ENCODE measurements at regions not wholly inside any gene's neighbourhood (a gene's known extent, or its start where the extent isn't known, plus 50 kb on each side); places are given as distances from the start of the nearest gene placed in this dataset.

- H3K36me3 ChIP-seq (replicated peaks; ENCODE audit: insufficient read depth, low read length), result no peaks in the 10 kb centered on the region
- no peak overlapping the region for H3K4me2 ChIP-seq (ENCODE audit: low read depth, low read length)
- no peak overlapping the region for H3K27ac ChIP-seq (ENCODE audit: low read length)
These were observed 55.7 kb upstream of the CTAGE1 start for GRCh38 chr18:22473366-22473765.

GRCh38 chr18:22475426-22476100 lies 57.8 kb upstream of the CTAGE1 start:
- Histone ChIP-seq H3K9me3 (replicated peaks; ENCODE audit: insufficient read depth, low read length) (no peaks in the 10 kb centered on the region), H3F3A (ENCODE audit: insufficient read depth, low read length) (no peaks in the 10 kb centered on the region), H4K20me1 (ENCODE audit: insufficient read depth, low read length) (no peaks in the 10 kb centered on the region), H3K79me2 (ENCODE audit: low read length) (no peaks in the 10 kb centered on the region), H3K4me3 (ENCODE audit: low read length) (no peak overlapping the region), H3K9me2 (replicated peaks; ENCODE audit: insufficient read depth, low read length) (no peaks in the 10 kb centered on the region), H3K9ac (ENCODE audit: low read length) (no peak overlapping the region), H3K27ac (ENCODE audit: low read length) (no peak overlapping the region), H3K36me3 (replicated peaks; ENCODE audit: insufficient read depth, low read length) (no peaks in the 10 kb centered on the region), H3K27me3 (replicated peaks; ENCODE audit: insufficient read depth, low read length) (no peaks in the 10 kb centered on the region), H3K4me2 (ENCODE audit: low read depth, low read length) (no peak overlapping the region), H3K4me1 (ENCODE audit: low read length) (no peaks in the 10 kb centered on the region), H2AFZ (ENCODE audit: low read length) (no peak overlapping the region)
- TF ChIP-seq CTCF (IDR thresholded peaks at IDR 0.05; ENCODE audit: low read length) (no peak), EZH2 (optimal IDR thresholded peaks at IDR 0.05; ENCODE audit: low read depth, low read length) (no peak), EZH2phosphoT487 (IDR thresholded peaks at IDR 0.05; ENCODE audit: low read length) (no peak)
- no peak for DNase-seq

More at GRCh38 chr18:22473366-22473765, 55.7 kb upstream of the CTAGE1 start:
- no peaks in the 10 kb centered on the region for H3K4me1 ChIP-seq (ENCODE audit: low read length)
- no peak overlapping the region for H3K9ac ChIP-seq (ENCODE audit: low read length)
- no peaks in the 10 kb centered on the region for H3K79me2 ChIP-seq (ENCODE audit: low read length)
- no peak overlapping the region for H3K4me3 ChIP-seq (ENCODE audit: low read length)
- no peaks in the 10 kb centered on the region for H3F3A ChIP-seq (ENCODE audit: insufficient read depth, low read length)
- no peak overlapping the region for H2AFZ ChIP-seq (ENCODE audit: low read length)
- TF ChIP-seq CTCF (IDR thresholded peaks at IDR 0.05; ENCODE audit: low read length) (no peak), EZH2phosphoT487 (IDR thresholded peaks at IDR 0.05; ENCODE audit: low read length) (no peak), EZH2 (optimal IDR thresholded peaks at IDR 0.05; ENCODE audit: low read depth, low read length) (no peak)
- H4K20me1 ChIP-seq (ENCODE audit: insufficient read depth, low read length), result no peaks in the 10 kb centered on the region
- no peak for DNase-seq
- H3K27me3 ChIP-seq (replicated peaks; ENCODE audit: insufficient read depth, low read length), result no peaks in the 10 kb centered on the region
- no peaks in the 10 kb centered on the region for H3K9me2 ChIP-seq (replicated peaks; ENCODE audit: insufficient read depth, low read length)
- no peaks in the 10 kb centered on the region for H3K9me3 ChIP-seq (replicated peaks; ENCODE audit: insufficient read depth, low read length)

- Histone ChIP-seq H3K27me3 (replicated peaks; ENCODE audit: insufficient read depth, low read length) (no peaks in the 10 kb centered on the region), H3F3A (ENCODE audit: insufficient read depth, low read length) (no peaks in the 10 kb centered on the region), H2AFZ (ENCODE audit: low read length) (no peak overlapping the region), H3K79me2 (ENCODE audit: low read length) (no peaks in the 10 kb centered on the region), H3K4me2 (ENCODE audit: low read depth, low read length) (no peak overlapping the region), H3K27ac (ENCODE audit: low read length) (no peak overlapping the region), H3K9me2 (replicated peaks; ENCODE audit: insufficient read depth, low read length) (no peaks in the 10 kb centered on the region), H4K20me1 (ENCODE audit: insufficient read depth, low read length) (no peaks in the 10 kb centered on the region), H3K9ac (ENCODE audit: low read length) (no peak overlapping the region), H3K4me3 (ENCODE audit: low read length) (no peak overlapping the region), H3K9me3 (replicated peaks; ENCODE audit: insufficient read depth, low read length) (no peaks in the 10 kb centered on the region), H3K36me3 (replicated peaks; ENCODE audit: insufficient read depth, low read length) (no peaks in the 10 kb centered on the region), H3K4me1 (ENCODE audit: low read length) (no peaks in the 10 kb centered on the region)
- no peak for DNase-seq
- TF ChIP-seq EZH2phosphoT487 (IDR thresholded peaks at IDR 0.05; ENCODE audit: low read length), result no peak
- TF ChIP-seq EZH2 (optimal IDR thresholded peaks at IDR 0.05; ENCODE audit: low read depth, low read length), result no peak
- TF ChIP-seq CTCF (IDR thresholded peaks at IDR 0.05; ENCODE audit: low read length), result no peak
These were observed 59.5 kb upstream of the CTAGE1 start for GRCh38 chr18:22477222-22477621.

All from MM.1S (cell line).